ENCODE measurements at regions not wholly inside any gene's neighbourhood (a gene's known extent, or its start where the extent isn't known, plus 50 kb on each side); places are given as distances from the start of the nearest gene placed in this dataset.
A peak's percentile ranks its signal among the peaks of the same experiment; 100 is the strongest.

GRCh38 chr3:144241404-144241803 is 269.8 kb downstream of the DIPK2A start:
- no peak for DNase-seq

GRCh38 chr3:144242747-144243146 is 271.1 kb downstream of the DIPK2A start:
- DNase-seq = no peak

GRCh38 chr3:144244662-144245061 is 273.0 kb downstream of the DIPK2A start:
- DNase-seq = no peak

- no peak for DNase-seq
Measured at GRCh38 chr3:144252896-144253295, 281.3 kb downstream of the DIPK2A start.

- no peak for DNase-seq
Measured at GRCh38 chr3:144257381-144257780, 285.8 kb downstream of the DIPK2A start.

GRCh38 chr3:144259267-144259666 is 287.6 kb downstream of the DIPK2A start:
- no peak for DNase-seq

GRCh38 chr3:144263706-144264105 is 292.1 kb downstream of the DIPK2A start:
- DNase-seq = no peak

GRCh38 chr3:144264350-144264749 is 292.7 kb downstream of the DIPK2A start:
- DNase-seq = no peak

GRCh38 chr3:144264794-144265193 is 293.2 kb downstream of the DIPK2A start:
- DNase-seq = no peak

- DNase-seq = no peak
Measured at GRCh38 chr3:144265542-144266100, 294.0 kb downstream of the DIPK2A start.

- DNase-seq = no peak
Measured at GRCh38 chr3:144270100-144270499, 298.5 kb downstream of the DIPK2A start.

GRCh38 chr3:144272680-144273079 is 301.1 kb downstream of the DIPK2A start:
- DNase-seq = no peak

GRCh38 chr3:144273601-144274000 is 302.0 kb downstream of the DIPK2A start:
- DNase-seq = no peak

GRCh38 chr3:144275005-144275404 is 303.4 kb downstream of the DIPK2A start:
- DNase-seq = no peak

GRCh38 chr3:144282313-144282712 is 310.7 kb downstream of the DIPK2A start:
- no peak for DNase-seq

- no peak for DNase-seq
Measured at GRCh38 chr3:144286235-144286910, 314.8 kb downstream of the DIPK2A start.

GRCh38 chr3:144287001-144287400 is 315.4 kb downstream of the DIPK2A start:
- no peak for DNase-seq

GRCh38 chr3:144289057-144289456 is 317.4 kb downstream of the DIPK2A start:
- no peak for DNase-seq

- peak; percentile 73 for DNase-seq
Measured at GRCh38 chr3:144294659-144295538, 323.3 kb downstream of the DIPK2A start.

- DNase-seq = no peak
Measured at GRCh38 chr3:144295613-144296012, 324.0 kb downstream of the DIPK2A start.

- peak; percentile 23 for DNase-seq
Measured at GRCh38 chr3:144296808-144297207, 325.2 kb downstream of the DIPK2A start.

- no peak for DNase-seq
Measured at GRCh38 chr3:144301863-144302262, 330.2 kb downstream of the DIPK2A start.

GRCh38 chr3:144307951-144308350 is 336.3 kb downstream of the DIPK2A start:
- DNase-seq = no peak

GRCh38 chr3:144308396-144308795 is 336.8 kb downstream of the DIPK2A start:
- DNase-seq = no peak
